SK-N-SH treated with all-trans-retinoic acid at 6 μM for 48 hours (cell line): ENCODE measurements at regions not wholly inside any gene's neighbourhood (a gene's known extent, or its start where the extent isn't known, plus 50 kb on each side); places are given as distances from the start of the nearest gene placed in this dataset.

ENCODE experiments used
- BACH2 ChIP-seq: fragments of 250-450 bp; sonication (Bioruptor Pico); IDR thresholded peaks from 2 replicates; pipeline ENCODE4 v1.9.0; 2021; ENCODE audit warnings: mild to moderate bottlenecking, borderline replicate concordance
- CREB5 ChIP-seq: fragments of 250-450 bp; sonication (Bioruptor Pico); IDR thresholded peaks from 2 replicates; pipeline ENCODE4 v1.5.1; 2020; ENCODE audit warnings: low read depth, mild to moderate bottlenecking, moderate library complexity
- CSRNP3 ChIP-seq: fragments of 250-450 bp; sonication (Bioruptor Pico); IDR thresholded peaks from 2 replicates; pipeline ENCODE4 v1.5.1; 2021; ENCODE audit warnings: mild to moderate bottlenecking, moderate library complexity
- GLIS3 ChIP-seq: fragments of 250-450 bp; sonication (Bioruptor Pico); IDR thresholded peaks from 2 replicates; pipeline ENCODE4 v1.5.0; 2020; ENCODE audit warnings: mild to moderate bottlenecking, moderate library complexity
- PATZ1 ChIP-seq: fragments of 250-450 bp; sonication (Bioruptor Pico); IDR thresholded peaks from 2 replicates; pipeline ENCODE4 v1.8.0; 2020; ENCODE audit warnings: mild to moderate bottlenecking, moderate library complexity, borderline replicate concordance
- PPARA ChIP-seq: fragments of 250-450 bp; sonication (Bioruptor Pico); IDR thresholded peaks from 2 replicates; pipeline ENCODE4 v1.5.0; 2020; ENCODE audit warnings: mild to moderate bottlenecking, borderline replicate concordance
- RARB ChIP-seq: fragments of 250-450 bp; sonication (Bioruptor Pico); IDR thresholded peaks from 2 replicates; pipeline ENCODE4 v1.8.0; 2021; ENCODE audit warnings: mild to moderate bottlenecking, moderate library complexity
- TCF4 ChIP-seq: fragments of 250-450 bp; sonication (Bioruptor Pico); IDR thresholded peaks from 2 replicates; pipeline ENCODE4 v1.8.0; 2021; ENCODE audit warnings: mild to moderate bottlenecking, moderate library complexity, borderline replicate concordance
- TOX ChIP-seq: fragments of 250-450 bp; sonication (Bioruptor Pico); IDR thresholded peaks from 2 replicates; pipeline ENCODE4 v1.8.0; 2021; ENCODE audit warnings: mild to moderate bottlenecking, moderate library complexity, borderline replicate concordance
- TSHZ2 ChIP-seq: fragments of 250-450 bp; sonication (Bioruptor Pico); IDR thresholded peaks from 2 replicates; pipeline ENCODE4 v1.5.0; 2020; ENCODE audit warnings: mild to moderate bottlenecking, moderate library complexity
- ZFP3 ChIP-seq: fragments of 250-450 bp; sonication (Bioruptor Pico); IDR thresholded peaks from 2 replicates; pipeline ENCODE4 v1.5.0; 2020; ENCODE audit warnings: mild to moderate bottlenecking, moderate library complexity
- ZFP30 ChIP-seq: fragments of 450-650 bp; formaldehyde crosslinking; IDR thresholded peaks from 2 replicates; pipeline ENCODE4 v1.5.0; 2022; ENCODE audit warnings: mild to moderate bottlenecking, moderate library complexity

GRCh38 chr5:109563189-109563588 lies 126.5 kb upstream of the MAN2A1 start:
- TF ChIP-seq TSHZ2 (CRISPR knock-in tag): no peak
- TF ChIP-seq PATZ1 (CRISPR knock-in tag): no peak
- TF ChIP-seq PPARA (CRISPR knock-in tag): no peak
- no peak for TF ChIP-seq TCF4
- no peak for TF ChIP-seq CSRNP3 (CRISPR knock-in tag)
- no peak for TF ChIP-seq ZFP3 (CRISPR knock-in tag)
- no peak for TF ChIP-seq CREB5 (CRISPR knock-in tag)
- no peak for TF ChIP-seq RARB
- no peak for TF ChIP-seq BACH2
- no peak for TF ChIP-seq ZFP30
- no peak for TF ChIP-seq TOX (CRISPR knock-in tag)
- no peak for TF ChIP-seq GLIS3 (CRISPR knock-in tag)
